D721Med (cell line): ENCODE measurements at regions not wholly inside any gene's neighbourhood (a gene's known extent, or its start where the extent isn't known, plus 50 kb on each side); places are given as distances from the start of the nearest gene placed in this dataset.

ENCODE experiments used
- DNase-seq: peaks from one replicate; pipeline ENCODE4 v3.0.0; 2011; ENCODE audit warnings: low spot score; ENCODE audit not compliant: insufficient read length
- FAIRE-seq: peaks from 2 replicates; lab custom pipeline; 2011; peaks lifted over from hg19 to GRCh38; lab: Jason Lieb, UNC
- TF ChIP-seq, protein P1 (sequence below): IDR thresholded peaks from 2 replicates; pipeline ENCODE4 v1.5.1; 2012; ENCODE audit warnings: mild to moderate bottlenecking, control low read depth; ENCODE audit not compliant: insufficient read depth; ENCODE audit errors: missing control alignments

DNA sequence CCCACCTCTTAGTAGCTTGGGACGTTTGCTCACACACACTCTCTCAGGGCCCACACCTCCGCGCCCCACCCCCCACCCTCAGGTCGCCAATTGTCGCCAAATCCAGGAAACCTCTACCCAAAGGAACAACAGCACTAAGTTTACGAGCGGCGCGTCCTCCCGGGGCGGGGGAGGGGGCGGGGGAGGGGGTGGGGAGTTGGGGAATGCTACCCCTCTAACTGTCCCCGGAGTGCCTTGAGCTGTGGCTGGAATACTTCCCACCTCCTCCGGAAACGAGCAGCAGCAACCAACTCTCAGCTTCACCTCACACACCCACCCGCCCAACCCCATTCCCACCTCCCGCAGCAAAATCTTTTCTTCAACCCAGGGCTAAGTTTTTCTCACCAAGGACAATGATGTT, 135.6 kb upstream of the ZIC3 start:
- no peak for DNase-seq
- TF ChIP-seq, protein P1, sequence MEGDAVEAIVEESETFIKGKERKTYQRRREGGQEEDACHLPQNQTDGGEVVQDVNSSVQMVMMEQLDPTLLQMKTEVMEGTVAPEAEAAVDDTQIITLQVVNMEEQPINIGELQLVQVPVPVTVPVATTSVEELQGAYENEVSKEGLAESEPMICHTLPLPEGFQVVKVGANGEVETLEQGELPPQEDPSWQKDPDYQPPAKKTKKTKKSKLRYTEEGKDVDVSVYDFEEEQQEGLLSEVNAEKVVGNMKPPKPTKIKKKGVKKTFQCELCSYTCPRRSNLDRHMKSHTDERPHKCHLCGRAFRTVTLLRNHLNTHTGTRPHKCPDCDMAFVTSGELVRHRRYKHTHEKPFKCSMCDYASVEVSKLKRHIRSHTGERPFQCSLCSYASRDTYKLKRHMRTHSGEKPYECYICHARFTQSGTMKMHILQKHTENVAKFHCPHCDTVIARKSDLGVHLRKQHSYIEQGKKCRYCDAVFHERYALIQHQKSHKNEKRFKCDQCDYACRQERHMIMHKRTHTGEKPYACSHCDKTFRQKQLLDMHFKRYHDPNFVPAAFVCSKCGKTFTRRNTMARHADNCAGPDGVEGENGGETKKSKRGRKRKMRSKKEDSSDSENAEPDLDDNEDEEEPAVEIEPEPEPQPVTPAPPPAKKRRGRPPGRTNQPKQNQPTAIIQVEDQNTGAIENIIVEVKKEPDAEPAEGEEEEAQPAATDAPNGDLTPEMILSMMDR = no peak
- no peak for FAIRE-seq

DNA sequence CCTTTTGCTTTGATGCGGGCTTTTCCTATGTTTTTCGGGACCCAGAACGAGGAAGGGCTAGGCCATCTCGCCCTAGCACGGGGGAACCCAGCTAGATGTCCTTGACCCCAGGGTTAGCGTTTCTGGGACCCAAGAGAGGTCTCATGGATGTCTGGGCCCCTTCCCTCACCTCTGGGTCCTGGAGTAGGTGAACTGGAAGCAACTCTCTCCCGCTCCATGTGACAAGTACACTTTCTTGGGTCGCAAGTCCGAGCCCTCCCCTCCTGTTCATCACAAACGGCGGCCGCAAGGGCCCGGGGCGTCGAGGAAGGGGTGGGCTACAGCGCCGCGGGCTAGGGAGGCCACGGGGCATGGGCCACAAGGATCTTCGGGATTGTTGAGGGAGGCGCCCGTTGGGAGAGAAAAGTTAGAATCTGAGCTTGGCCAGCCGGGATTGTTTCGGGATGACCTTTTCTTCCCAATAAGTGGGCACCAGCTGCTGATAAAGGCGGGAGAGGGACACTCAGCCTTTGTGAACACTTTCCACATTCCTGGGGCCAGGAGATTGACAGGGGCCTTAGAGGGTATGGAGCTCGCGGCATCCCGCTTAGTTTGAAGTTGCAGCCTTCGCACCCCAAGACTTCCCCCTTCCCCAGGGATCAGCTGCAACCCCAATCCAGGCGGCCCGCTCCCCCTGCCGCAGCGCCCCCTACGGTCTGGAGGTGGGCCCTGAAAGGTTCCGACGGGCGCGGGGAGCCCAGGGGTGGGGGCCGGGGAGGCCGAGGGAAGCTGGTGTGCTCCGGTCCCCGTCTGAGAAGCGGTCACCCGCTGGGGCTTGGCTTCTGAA, 136.9 kb upstream of the ZIC3 start:
- TF ChIP-seq, protein P1 = no peak
- FAIRE-seq (no peak), DNase-seq (no peak)

DNA sequence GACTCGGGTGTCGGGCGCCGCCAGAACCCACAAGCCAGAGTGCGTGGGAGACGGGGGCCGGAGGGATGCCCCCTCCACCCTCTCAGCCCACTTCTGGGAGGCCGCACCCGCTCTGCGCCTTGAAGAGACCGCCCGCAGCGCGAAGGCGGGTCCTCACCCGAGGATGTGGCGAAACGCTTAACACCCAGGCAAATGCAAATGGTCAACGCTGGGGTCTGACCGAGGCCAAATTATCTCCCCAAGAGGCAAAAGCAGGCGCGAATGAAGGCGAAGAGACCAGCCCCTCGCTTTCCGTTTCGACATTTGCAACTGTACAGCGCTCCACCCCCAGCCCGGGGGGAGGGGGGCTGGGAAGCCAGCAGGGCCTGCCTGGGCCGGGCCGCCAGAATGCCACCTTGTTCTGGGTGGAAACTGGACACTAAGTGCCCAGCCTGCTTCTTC, 137.7 kb upstream of the ZIC3 start:
- FAIRE-seq (no peak), DNase-seq (no peak)
- TF ChIP-seq, protein P1 = no peak

DNA sequence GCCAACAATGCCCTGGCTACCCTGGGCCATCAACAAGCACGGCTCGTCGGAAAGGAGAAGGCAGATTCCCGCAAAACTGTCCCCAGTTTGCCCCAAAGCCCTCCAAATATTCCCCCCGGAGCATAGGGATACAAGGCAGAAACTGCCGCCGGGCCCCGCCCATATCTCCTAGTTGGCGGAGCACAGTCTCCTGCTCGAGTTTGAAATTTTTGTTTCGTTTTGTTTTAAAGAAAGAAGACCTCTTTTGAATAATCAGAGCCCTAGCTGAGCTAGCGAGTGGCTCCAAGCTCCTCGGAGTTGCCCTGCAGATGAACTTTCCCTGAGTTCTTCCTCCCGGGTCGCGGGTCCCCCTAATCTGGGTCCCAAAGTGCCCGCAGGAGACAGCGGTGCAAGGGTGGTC, 138.1 kb upstream of the ZIC3 start:
- TF ChIP-seq, protein P1 = no peak
- no peak for FAIRE-seq
- DNase-seq = no peak

DNA sequence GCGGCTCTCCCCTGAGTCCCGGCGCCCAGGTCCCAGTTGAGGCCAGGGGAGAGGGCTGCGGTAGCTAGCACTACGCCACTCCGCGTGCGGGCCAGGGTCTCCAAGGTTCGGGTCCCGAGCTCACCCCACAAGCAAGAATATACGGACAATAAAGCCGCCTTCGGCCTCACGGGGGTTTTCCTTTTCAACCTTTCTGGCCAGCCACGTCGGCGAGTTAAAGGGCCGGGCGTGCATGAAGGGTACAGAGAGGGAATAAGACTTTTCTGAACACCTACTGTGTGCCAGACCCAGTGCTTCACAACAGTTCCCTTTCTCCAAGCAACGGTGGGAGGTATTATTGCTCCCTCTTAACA, 138.5 kb upstream of the ZIC3 start:
- TF ChIP-seq, protein P1 = no peak
- no peak for DNase-seq
- no peak for FAIRE-seq

DNA sequence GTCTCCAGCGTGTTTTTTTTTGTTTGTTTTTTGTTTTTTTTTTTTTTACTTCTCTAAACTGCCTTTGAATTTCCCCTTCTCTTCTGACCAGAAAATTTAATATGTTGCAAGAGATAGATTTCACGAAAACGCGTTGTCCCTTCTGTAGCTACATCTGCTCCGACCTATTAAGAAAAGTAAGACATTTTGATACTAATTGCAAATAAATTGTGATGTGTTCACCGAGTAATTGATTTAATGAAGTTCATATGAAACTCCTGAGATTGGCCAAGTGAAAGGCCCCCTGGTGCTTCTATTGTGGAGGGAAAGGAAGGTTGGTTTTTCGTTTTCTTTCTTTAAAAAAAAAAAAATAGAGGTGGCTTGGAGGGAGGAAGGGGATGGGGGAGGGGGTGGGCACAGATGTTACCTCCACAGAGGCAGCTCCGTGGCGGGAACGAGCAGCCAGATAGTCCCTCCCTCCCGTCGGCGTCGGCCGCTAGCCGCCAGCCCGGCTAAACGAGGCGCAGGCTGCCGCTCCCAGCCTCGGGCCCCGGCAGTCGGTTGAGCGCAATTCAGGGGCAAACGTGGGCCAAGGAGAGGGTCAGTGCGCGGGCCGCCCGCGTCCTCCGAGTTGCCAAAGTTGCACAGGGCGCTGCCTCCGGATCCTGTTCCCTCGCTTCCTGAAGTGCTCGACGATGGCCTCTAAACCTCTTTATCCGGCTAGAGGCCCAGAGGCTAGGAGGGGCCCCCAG, 139.1 kb upstream of the ZIC3 start:
- DNase-seq (no peak), FAIRE-seq (no peak)
- TF ChIP-seq, protein P1 = no peak

DNA sequence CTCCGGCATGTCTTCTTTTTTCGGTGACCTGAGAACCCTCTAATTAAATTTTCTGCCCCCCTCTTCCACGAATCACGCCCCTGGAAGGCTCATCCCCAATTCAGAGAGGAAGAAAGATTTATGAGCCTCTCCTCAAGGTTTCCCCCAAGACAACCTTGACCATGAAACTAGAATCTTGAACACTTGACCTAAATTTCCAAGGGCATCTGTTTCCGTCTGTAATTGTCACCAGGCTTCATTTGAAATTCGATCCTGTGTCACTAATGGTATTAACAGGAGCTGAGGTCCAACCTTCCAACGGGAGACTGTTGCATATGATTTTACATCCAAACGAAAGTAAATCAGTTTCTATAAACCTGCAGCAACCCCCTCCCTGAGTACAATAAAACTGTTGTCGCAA, 139.9 kb upstream of the ZIC3 start:
- FAIRE-seq = no peak
- DNase-seq = no peak
- TF ChIP-seq, protein P1 = no peak
